ENCODE measurements at regions not wholly inside any gene's neighbourhood (a gene's known extent, or its start where the extent isn't known, plus 50 kb on each side); places are given as distances from the start of the nearest gene placed in this dataset.

DNA sequence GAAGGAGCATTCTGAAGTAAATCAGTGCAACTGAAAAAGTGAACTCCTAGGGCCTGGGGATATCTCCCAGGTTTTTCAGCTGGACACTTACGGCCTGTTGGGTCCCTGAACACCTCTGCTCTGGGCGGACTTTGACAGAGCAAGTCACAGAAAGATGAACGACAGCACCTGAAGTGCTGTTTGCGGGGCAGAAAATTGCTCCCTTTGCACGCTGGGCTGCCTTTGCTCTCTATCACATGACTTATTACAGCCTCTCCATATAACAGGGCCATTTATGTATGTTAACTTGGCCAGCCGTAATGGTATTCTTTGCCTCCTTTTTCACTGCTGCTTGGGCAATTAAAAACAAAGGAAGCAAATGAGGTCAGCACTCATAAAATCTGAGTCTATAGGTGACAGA lies 332.9 kb downstream of the BARHL2 start:
- ATAC-seq (ENCODE audit: insufficient read depth, low read depth), result no peak
- TF ChIP-seq CTCF (IDR thresholded peaks at IDR 0.05; ENCODE audit: borderline replicate concordance, extremely low read depth, low read length, poor library complexity, severe bottlenecking) (no peak), EZH2 (IDR thresholded peaks at IDR 0.05; ENCODE audit: borderline replicate concordance, low read depth, low read length, severe bottlenecking) (no peak)
- no peaks in the 10 kb centered on the region for H3K27me3 ChIP-seq (ENCODE audit: insufficient read depth, low read length, poor library complexity)
- H3K4me1 ChIP-seq (ENCODE audit: insufficient read depth, low read length), result no peaks in the 10 kb centered on the region
- H3K9ac ChIP-seq (ENCODE audit: low read depth, low read length), result no peak overlapping the region
- H3K9me3 ChIP-seq (ENCODE audit: insufficient read depth, low read length, severe bottlenecking), result no peaks in the 10 kb centered on the region
- H3K36me3 ChIP-seq (ENCODE audit: insufficient read depth, low read length), result no peaks in the 10 kb centered on the region
- H3K4me2 ChIP-seq (ENCODE audit: insufficient read depth, low read length), result no peak overlapping the region
- no peak overlapping the region for H3K4me3 ChIP-seq (ENCODE audit: low read depth in 1 of 2, low read length in 2 of 2)
- H3K27ac ChIP-seq (ENCODE audit: low read length), result no peak overlapping the region
- H2AFZ ChIP-seq (ENCODE audit: low read depth, low read length), result no peak overlapping the region
- no peaks in the 10 kb centered on the region for H4K20me1 ChIP-seq (ENCODE audit: insufficient read depth, low read length)
- H3K79me2 ChIP-seq (ENCODE audit: insufficient read depth, low read length), result no peaks in the 10 kb centered on the region
- no peak for DNase-seq

GRCh38 chr1:90382161-90382560 lies 334.9 kb downstream of the BARHL2 start:
- H4K20me1 ChIP-seq (ENCODE audit: insufficient read depth, low read length), result no peaks in the 10 kb centered on the region
- H3K4me3 ChIP-seq (ENCODE audit: low read depth in 1 of 2, low read length in 2 of 2), result no peak overlapping the region
- no peaks in the 10 kb centered on the region for H3K4me1 ChIP-seq (ENCODE audit: insufficient read depth, low read length)
- H3K9ac ChIP-seq (ENCODE audit: low read depth, low read length), result no peak overlapping the region
- H3K27me3 ChIP-seq (ENCODE audit: insufficient read depth, low read length, poor library complexity), result no peaks in the 10 kb centered on the region
- DNase-seq (no peak), ATAC-seq (ENCODE audit: insufficient read depth, low read depth) (no peak)
- no peaks in the 10 kb centered on the region for H3K36me3 ChIP-seq (ENCODE audit: insufficient read depth, low read length)
- no peak overlapping the region for H3K4me2 ChIP-seq (ENCODE audit: insufficient read depth, low read length)
- no peaks in the 10 kb centered on the region for H3K79me2 ChIP-seq (ENCODE audit: insufficient read depth, low read length)
- H3K9me3 ChIP-seq (ENCODE audit: insufficient read depth, low read length, severe bottlenecking), result no peaks in the 10 kb centered on the region
- H3K27ac ChIP-seq (ENCODE audit: low read length), result no peak overlapping the region
- no peak overlapping the region for H2AFZ ChIP-seq (ENCODE audit: low read depth, low read length)
- TF ChIP-seq EZH2 (IDR thresholded peaks at IDR 0.05; ENCODE audit: borderline replicate concordance, low read depth, low read length, severe bottlenecking) (no peak), CTCF (IDR thresholded peaks at IDR 0.05; ENCODE audit: borderline replicate concordance, extremely low read depth, low read length, poor library complexity, severe bottlenecking) (no peak)

GRCh38 chr1:90381598-90381997 lies 335.5 kb downstream of the BARHL2 start:
- no peak for TF ChIP-seq CTCF (IDR thresholded peaks at IDR 0.05; ENCODE audit: borderline replicate concordance, extremely low read depth, low read length, poor library complexity, severe bottlenecking)
- TF ChIP-seq EZH2 (IDR thresholded peaks at IDR 0.05; ENCODE audit: borderline replicate concordance, low read depth, low read length, severe bottlenecking), result no peak
- Histone ChIP-seq H3K4me3 (ENCODE audit: low read depth in 1 of 2, low read length in 2 of 2) (no peak overlapping the region), H3K36me3 (ENCODE audit: insufficient read depth, low read length) (no peaks in the 10 kb centered on the region), H4K20me1 (ENCODE audit: insufficient read depth, low read length) (no peaks in the 10 kb centered on the region), H3K79me2 (ENCODE audit: insufficient read depth, low read length) (no peaks in the 10 kb centered on the region), H3K9me3 (ENCODE audit: insufficient read depth, low read length, severe bottlenecking) (no peaks in the 10 kb centered on the region), H3K27ac (ENCODE audit: low read length) (no peak overlapping the region), H3K9ac (ENCODE audit: low read depth, low read length) (no peak overlapping the region), H3K4me2 (ENCODE audit: insufficient read depth, low read length) (no peak overlapping the region), H3K27me3 (ENCODE audit: insufficient read depth, low read length, poor library complexity) (no peaks in the 10 kb centered on the region), H2AFZ (ENCODE audit: low read depth, low read length) (no peak overlapping the region), H3K4me1 (ENCODE audit: insufficient read depth, low read length) (no peaks in the 10 kb centered on the region)
- ATAC-seq (ENCODE audit: insufficient read depth, low read depth), result no peak
- DNase-seq, result no peak

GRCh38 chr1:90371448-90371813 lies 345.7 kb downstream of the BARHL2 start:
- peak overlapping the region; percentile 34 for H3K4me2 ChIP-seq (ENCODE audit: insufficient read depth, low read length)
- H3K4me3 ChIP-seq (ENCODE audit: low read depth in 1 of 2, low read length in 2 of 2), result no peak overlapping the region
- H4K20me1 ChIP-seq (ENCODE audit: insufficient read depth, low read length), result no peaks in the 10 kb centered on the region
- peaks cover 35% of the 10 kb centered on the region for H3K4me1 ChIP-seq (ENCODE audit: insufficient read depth, low read length)
- no peak overlapping the region for H3K9ac ChIP-seq (ENCODE audit: low read depth, low read length)
- H3K27me3 ChIP-seq (ENCODE audit: insufficient read depth, low read length, poor library complexity), result no peaks in the 10 kb centered on the region
- ATAC-seq (ENCODE audit: insufficient read depth, low read depth) (peak; percentile 56), DNase-seq (no peak)
- no peaks in the 10 kb centered on the region for H3K36me3 ChIP-seq (ENCODE audit: insufficient read depth, low read length)
- no peak overlapping the region for H3K27ac ChIP-seq (ENCODE audit: low read length)
- no peak overlapping the region for H2AFZ ChIP-seq (ENCODE audit: low read depth, low read length)
- no peaks in the 10 kb centered on the region for H3K79me2 ChIP-seq (ENCODE audit: insufficient read depth, low read length)
- no peak for TF ChIP-seq EZH2 (IDR thresholded peaks at IDR 0.05; ENCODE audit: borderline replicate concordance, low read depth, low read length, severe bottlenecking)
- no peak for TF ChIP-seq CTCF (IDR thresholded peaks at IDR 0.05; ENCODE audit: borderline replicate concordance, extremely low read depth, low read length, poor library complexity, severe bottlenecking)
- no peaks in the 10 kb centered on the region for H3K9me3 ChIP-seq (ENCODE audit: insufficient read depth, low read length, severe bottlenecking)

Data from DND-41 (cell line).